GM23338 (cell line): ENCODE measurements at regions not wholly inside any gene's neighbourhood (a gene's known extent, or its start where the extent isn't known, plus 50 kb on each side); places are given as distances from the start of the nearest gene placed in this dataset.
A peak's percentile ranks its signal among the peaks of the same experiment; 100 is the strongest.

ENCODE experiments used
- ATAC-seq: fragments of 200-7000 bp; cut with Tn5 transposase; 3 replicates; pipeline ENCODE4 v1.9.1; 2020
- DNase-seq: peaks from one replicate; pipeline ENCODE4 v3.0.0-alpha.2; 2015; ENCODE audit warnings: low spot score
- H2AFZ ChIP-seq: fragments of 200-600 bp; sonication (generic); 2 replicates; pipeline ENCODE4 v1.8.0; 2016; ENCODE audit warnings: antibody characterized with exemption, mild to moderate bottlenecking, moderate library complexity
- H3F3A ChIP-seq: fragments of 200-600 bp; sonication (generic); replicated peaks from 2 replicates; pipeline ENCODE4 v1.8.0; 2017; ENCODE audit warnings: antibody characterized with exemption, mixed run types, low read depth
- H3K27ac ChIP-seq: fragments of 200-600 bp; sonication (generic); 2 replicates; pipeline ENCODE4 v1.6.1; 2016; ENCODE audit warnings: low read depth
- H3K27me3 ChIP-seq: fragments of 200-600 bp; sonication (generic); 2 replicates; pipeline ENCODE4 v1.8.0; 2016; ENCODE audit warnings: mild to moderate bottlenecking, mixed run types, moderate library complexity; ENCODE audit not compliant: insufficient read depth
- H3K36me3 ChIP-seq: fragments of 200-600 bp; sonication (generic); 2 replicates; pipeline ENCODE4 v1.8.0; 2016; ENCODE audit warnings: mild to moderate bottlenecking; ENCODE audit not compliant: insufficient read depth
- H3K4me1 ChIP-seq: fragments of 200-600 bp; sonication (generic); 2 replicates; pipeline ENCODE4 v1.8.0; 2016; ENCODE audit warnings: mild to moderate bottlenecking, moderate library complexity; ENCODE audit not compliant: insufficient read depth
- H3K4me2 ChIP-seq: fragments of 200-600 bp; sonication (generic); 2 replicates; pipeline ENCODE4 v1.7.1; 2017; ENCODE audit warnings: mixed run types
- H3K4me3 ChIP-seq: fragments of 200-600 bp; sonication (generic); 2 replicates; pipeline ENCODE4 v1.6.1; 2016; ENCODE audit warnings: mixed run types
- H3K79me2 ChIP-seq: fragments of 200-600 bp; sonication (generic); replicated peaks from 2 replicates; pipeline ENCODE4 v1.8.0; 2017; ENCODE audit warnings: mild to moderate bottlenecking; ENCODE audit not compliant: insufficient read depth
- H3K9me2 ChIP-seq: fragments of 200-600 bp; sonication (generic); 2 replicates; pipeline ENCODE4 v1.8.0; 2017; ENCODE audit not compliant: insufficient read depth
- H4K20me1 ChIP-seq: fragments of 200-600 bp; sonication (generic); replicated peaks from 2 replicates; pipeline ENCODE4 v1.8.0; 2017; ENCODE audit warnings: mild to moderate bottlenecking; ENCODE audit not compliant: insufficient read depth
- H3K27ac Mint-ChIP-seq: 2 replicates; pipeline ENCODE4 v1.8.0; 2020; ENCODE audit warnings: inconsistent platforms, mild to moderate bottlenecking, moderate library complexity, mixed read lengths
- H3K27me3 Mint-ChIP-seq: 3 replicates; pipeline ENCODE4 v1.8.0; 2022; ENCODE audit warnings: low read depth, mild to moderate bottlenecking, moderate library complexity, mixed read lengths, inconsistent platforms; ENCODE audit not compliant: insufficient read depth, poor library complexity
- H3K36me3 Mint-ChIP-seq: 3 replicates; pipeline ENCODE4 v1.8.0; 2021; ENCODE audit warnings: low read depth, mild to moderate bottlenecking, inconsistent platforms, moderate library complexity, mixed read lengths
- H3K4me1 Mint-ChIP-seq: 3 replicates; pipeline ENCODE4 v1.8.0; 2020; ENCODE audit warnings: mild to moderate bottlenecking, inconsistent platforms, mixed read lengths
- H3K4me3 Mint-ChIP-seq: 3 replicates; pipeline ENCODE4 v1.8.0; 2021; ENCODE audit warnings: moderate library complexity, mild to moderate bottlenecking, inconsistent platforms, mixed read lengths
- H3K9me3 Mint-ChIP-seq: 3 replicates; pipeline ENCODE4 v1.8.0; 2020; ENCODE audit warnings: moderate library complexity, mild to moderate bottlenecking, inconsistent platforms, mixed read lengths
- CREB1 ChIP-seq: fragments of 250-450 bp; sonication (Bioruptor Pico); IDR thresholded peaks from 2 replicates; pipeline ENCODE4 v1.5.0; 2020; ENCODE audit warnings: low read depth, mild to moderate bottlenecking, moderate library complexity
- CTCF ChIP-seq, 2 experiments: fragments of 200-600 bp in 1 of 2; sonication (generic) in 1 of 2; conservative IDR thresholded peaks; 2 replicates each; pipeline versions ENCODE4 v1.5.1 to v1.6.1; 2016 to 2017; ENCODE audit warnings: antibody characterized with exemption in 2 of 2, low read depth in 2 of 2, mild to moderate bottlenecking in 2 of 2, moderate library complexity in 1 of 2
- ETS1 ChIP-seq: IDR thresholded peaks from 2 replicates; pipeline ENCODE4 v1.6.1; 2016; ENCODE audit warnings: antibody characterized with exemption
- JUNB ChIP-seq: IDR thresholded peaks from one replicate; pipeline ENCODE4 v1.6.1; 2016; ENCODE audit warnings: antibody characterized with exemption; ENCODE audit not compliant: unreplicated experiment
- NANOG ChIP-seq: IDR thresholded peaks from 2 replicates; pipeline ENCODE4 v1.6.1; 2016; ENCODE audit warnings: antibody characterized with exemption, borderline replicate concordance
- POLR2AphosphoS5 ChIP-seq: IDR thresholded peaks from 2 replicates; pipeline ENCODE4 v1.6.1; 2016; ENCODE audit warnings: antibody characterized with exemption, low read depth
- REST ChIP-seq: IDR thresholded peaks from one replicate; pipeline ENCODE4 v1.6.1; 2018; ENCODE audit warnings: antibody characterized with exemption; ENCODE audit not compliant: unreplicated experiment
- STAT1 ChIP-seq: IDR thresholded peaks from one replicate; pipeline ENCODE4 v1.6.1; 2016; ENCODE audit warnings: antibody characterized with exemption; ENCODE audit not compliant: unreplicated experiment
- ZNF114 ChIP-seq: fragments of 250-450 bp; sonication (Bioruptor Pico); IDR thresholded peaks from 2 replicates; pipeline ENCODE4 v1.5.0; 2020; ENCODE audit warnings: mild to moderate bottlenecking, moderate library complexity
- ZNF331 ChIP-seq: fragments of 250-450 bp; sonication (Bioruptor Pico); IDR thresholded peaks from 2 replicates; pipeline ENCODE4 v1.5.0; 2020; ENCODE audit warnings: low read depth, mild to moderate bottlenecking, moderate library complexity

- TF ChIP-seq ZNF114 = no peak
These were observed 207.7 kb downstream of the SOX2 start (continued) for GRCh38 chr3:181919375-181919774.

- Histone ChIP-seq H3K4me2 (no peak overlapping the region), H3K9me2 (no peaks in the 10 kb centered on the region), H3K79me2 (no peaks in the 10 kb centered on the region), H4K20me1 (no peaks in the 10 kb centered on the region), H3K27me3 (no peaks in the 10 kb centered on the region), H3K27ac (no peak overlapping the region), H2AFZ (no peak overlapping the region), H3K4me1 (peaks cover 20% of the 10 kb centered on the region), H3K36me3 (no peaks in the 10 kb centered on the region), H3K4me3 (no peak overlapping the region), H3F3A (no peaks in the 10 kb centered on the region)
- DNase-seq (no peak), ATAC-seq (no peak)
- Mint-ChIP-seq H3K27me3 (peaks cover 2% of the 10 kb centered on the region), H3K27ac (no peak overlapping the region), H3K9me3 (peaks cover 9% of the 10 kb centered on the region; the same call in 2 of the 3 replicates), H3K4me3 (no peak overlapping the region), H3K4me1 (peaks cover 23% of the 10 kb centered on the region), H3K36me3 (peaks cover 8% of the 10 kb centered on the region; the same call in 2 of the 3 replicates)
- TF ChIP-seq REST (no peak), CREB1 (no peak), ZNF114 (no peak), NANOG (no peak), ETS1 (no peak), POLR2AphosphoS5 (no peak)
These were observed 208.7 kb downstream of the SOX2 start for GRCh38 chr3:181920409-181920808.

- Histone ChIP-seq H2AFZ (0 out of 2 replicates have a peak overlapping the region, but pooled peaks have one; percentile 24), H3K27me3 (no peaks in the 10 kb centered on the region), H3K79me2 (no peaks in the 10 kb centered on the region), H4K20me1 (no peaks in the 10 kb centered on the region), H3K4me1 (peaks cover 13% of the 10 kb centered on the region), H3K9me2 (no peaks in the 10 kb centered on the region), H3K4me3 (no peak overlapping the region), H3K4me2 (no peak overlapping the region), H3K36me3 (no peaks in the 10 kb centered on the region), H3K27ac (no peak overlapping the region), H3F3A (no peaks in the 10 kb centered on the region)
- ATAC-seq (no peak), DNase-seq (no peak)
- Mint-ChIP-seq H3K36me3 (peaks cover 13% of the 10 kb centered on the region; the same call in 2 of the 3 replicates), H3K4me3 (no peak overlapping the region), H3K27me3 (peaks cover 4% of the 10 kb centered on the region), H3K4me1 (peaks cover 15% of the 10 kb centered on the region), H3K27ac (no peak overlapping the region), H3K9me3 (peaks cover 16% of the 10 kb centered on the region)
- TF ChIP-seq CTCF (conservative IDR thresholded peaks at IDR 0.05; ENCODE audit: low read depth in 2 of 2) (no peak), JUNB (no peak), ZNF331 (CRISPR knock-in tag) (no peak), STAT1 (no peak)
These were observed 209.5 kb downstream of the SOX2 start for GRCh38 chr3:181921220-181921619.
